GM06990 (cell line): ENCODE measurements at regions not wholly inside any gene's neighbourhood (a gene's known extent, or its start where the extent isn't known, plus 50 kb on each side); places are given as distances from the start of the nearest gene placed in this dataset.
"Not testable (repeated sequence)": the region's sequence is repeated elsewhere in the genome, so short reads cannot be mapped to it uniquely, and the experiment has no call there.

Experiments
- DNase-seq: peaks from one replicate; pipeline ENCODE4 v3.0.0-alpha.2; 2011; ENCODE audit not compliant: insufficient read length; ENCODE audit errors: extremely low read depth
- H3K27me3 ChIP-seq: replicated peaks from 2 replicates; pipeline ENCODE4 v1.6.0; 2011; ENCODE audit warnings: low read length; ENCODE audit not compliant: control insufficient read depth, insufficient read depth
- H3K36me3 ChIP-seq: 2 replicates; pipeline ENCODE4 v1.5.1; 2011; ENCODE audit warnings: low read length; ENCODE audit not compliant: control insufficient read depth, insufficient read depth
- H3K4me3 ChIP-seq: replicated peaks from 2 replicates; pipeline ENCODE4 v1.5.1; 2011; ENCODE audit warnings: low read depth, mild to moderate bottlenecking, control low read depth, low read length
- CTCF ChIP-seq: IDR thresholded peaks from 2 replicates; pipeline ENCODE4 v1.5.1; 2011; ENCODE audit warnings: low read length, control low read depth, mild to moderate bottlenecking, inconsistent platforms; ENCODE audit not compliant: insufficient read depth, poor library complexity, severe bottlenecking

DNA sequence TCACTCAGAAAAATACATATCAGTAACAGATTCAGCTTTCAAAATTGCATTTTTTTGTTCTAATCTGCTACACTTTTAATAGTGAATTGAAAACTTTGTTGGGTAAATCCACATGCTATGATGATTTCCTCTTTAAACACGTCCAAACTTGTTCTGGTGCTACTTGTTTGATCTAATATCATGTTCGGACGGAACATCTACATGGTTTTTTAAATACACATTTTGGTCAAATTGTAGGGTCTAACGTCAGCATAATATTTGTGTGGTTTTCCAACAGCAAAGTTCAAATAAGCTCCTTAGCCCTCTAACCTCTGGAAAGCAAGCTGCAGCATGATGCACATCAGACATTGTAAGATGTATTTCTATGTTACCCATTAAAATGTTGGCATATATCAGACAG is 98.5 kb upstream of the OSTN start:
- DNase-seq = no peak
- Histone ChIP-seq H3K4me3 (no peak overlapping the region), H3K36me3 (no peaks in the 10 kb centered on the region), H3K27me3 (no peaks in the 10 kb centered on the region)
- TF ChIP-seq CTCF = no peak

DNA sequence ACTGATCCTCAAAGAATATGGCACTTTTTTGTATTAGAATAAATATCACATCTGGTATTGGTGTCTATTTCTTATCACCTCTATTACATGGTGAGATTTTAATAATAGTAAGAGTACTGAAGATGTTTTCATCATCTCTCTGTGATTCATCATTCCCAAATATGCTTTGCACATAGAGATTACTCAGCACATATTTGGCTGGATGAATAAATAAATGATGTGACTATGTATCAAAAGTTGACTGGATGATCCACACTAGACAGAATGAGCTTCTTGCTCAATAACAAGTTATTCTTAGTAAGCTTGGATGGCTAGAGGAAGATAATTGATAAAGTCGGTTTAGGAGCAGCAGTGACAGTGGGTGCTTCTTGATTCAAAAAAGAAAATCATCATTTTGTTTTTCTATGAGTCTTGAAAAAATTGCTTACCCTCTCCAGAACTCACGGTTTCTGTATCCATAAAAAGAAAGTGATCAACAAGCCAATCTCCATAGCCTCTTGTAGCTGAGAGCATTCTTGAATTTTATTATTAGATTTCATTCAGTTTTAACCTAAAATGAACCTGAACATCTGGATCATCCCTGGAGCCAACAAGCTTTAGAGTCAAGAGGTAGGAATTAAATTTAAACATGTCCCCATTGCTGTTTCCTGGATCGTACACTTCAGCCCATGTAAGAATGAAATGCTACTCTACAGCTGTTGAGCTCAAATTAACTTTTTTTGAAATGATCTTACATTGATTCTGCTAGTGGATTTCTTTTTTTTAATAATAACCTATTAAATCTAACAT is 104.8 kb upstream of the OSTN start:
- Histone ChIP-seq H3K27me3 (no peaks in the 10 kb centered on the region), H3K4me3 (no peak overlapping the region), H3K36me3 (no peaks in the 10 kb centered on the region)
- no peak for TF ChIP-seq CTCF
- no peak for DNase-seq

- TF ChIP-seq CTCF = no peak
- H3K27me3 ChIP-seq = no peaks in the 10 kb centered on the region
- no peaks in the 10 kb centered on the region for H3K36me3 ChIP-seq
- H3K4me3 ChIP-seq = no peak overlapping the region
- no peak for DNase-seq
Observed at GRCh38 chr3:191087391-191087790, 111.7 kb upstream of the OSTN start.

GRCh38 chr3:191085091-191085490 is 114.0 kb upstream of the OSTN start:
- H3K4me3 ChIP-seq = no peak overlapping the region
- DNase-seq = no peak
- no peak for TF ChIP-seq CTCF
- H3K27me3 ChIP-seq = no peaks in the 10 kb centered on the region
- H3K36me3 ChIP-seq = no peaks in the 10 kb centered on the region

GRCh38 chr3:191078913-191079312 is 120.1 kb upstream of the OSTN start:
- not testable (repeated sequence) for H3K4me3 ChIP-seq, H3K27me3 ChIP-seq, DNase-seq

GRCh38 chr3:191076903-191077552 is 122.0 kb upstream of the OSTN start:
- no peaks in the 10 kb centered on the region for H3K27me3 ChIP-seq
- no peaks in the 10 kb centered on the region for H3K36me3 ChIP-seq
- TF ChIP-seq CTCF = no peak
- no peak for DNase-seq
- no peak overlapping the region for H3K4me3 ChIP-seq

More at GRCh38 chr3:191078913-191079312, 120.1 kb upstream of the OSTN start:
- H3K36me3 ChIP-seq = not testable (repeated sequence)
